ENCODE measurements at regions not wholly inside any gene's neighbourhood (a gene's known extent, or its start where the extent isn't known, plus 50 kb on each side); places are given as distances from the start of the nearest gene placed in this dataset.
"Not testable (repeated sequence)": the region's sequence is repeated elsewhere in the genome, so short reads cannot be mapped to it uniquely, and the experiment has no call there.

GRCh38 chr5:112472614-112473013 is 53.5 kb upstream of the EPB41L4A start:
- no peak for DNase-seq

- no peak for DNase-seq
Measured at GRCh38 chr5:112473989-112474388, 54.9 kb upstream of the EPB41L4A start.

GRCh38 chr5:112475747-112476365 is 56.8 kb upstream of the EPB41L4A start:
- no peak for DNase-seq

GRCh38 chr5:112479418-112479817 is 60.3 kb upstream of the EPB41L4A start:
- DNase-seq, result no peak

- no peak for DNase-seq
Measured at GRCh38 chr5:112480501-112480900, 61.4 kb upstream of the EPB41L4A start.

- DNase-seq, result no peak
Measured at GRCh38 chr5:112483704-112484103, 64.6 kb upstream of the EPB41L4A start.

- DNase-seq, result no peak
Measured at GRCh38 chr5:112485934-112486355, 66.9 kb upstream of the EPB41L4A start.

- no peak for DNase-seq
Measured at GRCh38 chr5:112491257-112491656, 72.2 kb upstream of the EPB41L4A start.

- DNase-seq, result peak; percentile 1
Measured at GRCh38 chr5:112492291-112492690, 73.2 kb upstream of the EPB41L4A start.

- DNase-seq, result not testable (repeated sequence)
Measured at GRCh38 chr5:112503749-112504501, 84.8 kb upstream of the EPB41L4A start.

GRCh38 chr5:112509097-112509496 is 90.0 kb upstream of the EPB41L4A start:
- DNase-seq, result not testable (repeated sequence)

- DNase-seq, result no peak
Measured at GRCh38 chr5:112511920-112512319, 92.8 kb upstream of the EPB41L4A start.

GRCh38 chr5:112512901-112513300 is 93.8 kb upstream of the EPB41L4A start:
- no peak for DNase-seq

GRCh38 chr5:112514111-112514510 is 95.0 kb upstream of the EPB41L4A start:
- no peak for DNase-seq

GRCh38 chr5:112520474-112520873 is 101.4 kb upstream of the EPB41L4A start:
- DNase-seq, result not testable (repeated sequence)

GRCh38 chr5:112522891-112523673 is 104.0 kb upstream of the EPB41L4A start:
- DNase-seq, result not testable (repeated sequence)

- DNase-seq, result not testable (repeated sequence)
Measured at GRCh38 chr5:112523674-112524263, 104.7 kb upstream of the EPB41L4A start.

- no peak for DNase-seq
Measured at GRCh38 chr5:112525217-112525616, 106.1 kb upstream of the EPB41L4A start.

GRCh38 chr5:112528928-112529327 is 109.9 kb upstream of the EPB41L4A start:
- DNase-seq, result no peak

- DNase-seq, result no peak
Measured at GRCh38 chr5:112529525-112529924, 110.4 kb upstream of the EPB41L4A start.

GRCh38 chr5:112532654-112533360 is 113.7 kb upstream of the EPB41L4A start:
- no peak for DNase-seq

GRCh38 chr5:112533362-112533761 is 114.3 kb upstream of the EPB41L4A start:
- DNase-seq, result no peak

Data from CD4-positive, alpha-beta T cell treated with Interleukin-12 subunit alpha and Interleukin-12 subunit beta, for 1 hour (primary cell).